ENCODE measurements at regions not wholly inside any gene's neighbourhood (a gene's known extent, or its start where the extent isn't known, plus 50 kb on each side); places are given as distances from the start of the nearest gene placed in this dataset.

- H3K36me3 ChIP-seq (ENCODE audit: control insufficient read depth in 2 of 2, insufficient read depth in 1 of 2, low read length in 2 of 2), result no peaks in the 10 kb centered on the region
- ChIA-PET POLR2A (no interaction called here), CTCF (interaction anchor here (0.8 kb wide), 1 partner anchor 58 kb away, joined by 3 read pairs; no protein-coding TSS in a partner anchor)
- H3K4me1 ChIP-seq (ENCODE audit: control insufficient read depth, insufficient read depth, low read length), result no peaks in the 10 kb centered on the region
- no peaks in the 10 kb centered on the region for H3K9me3 ChIP-seq (ENCODE audit: control insufficient read depth, insufficient read depth, low read depth, low read length)
- H3K4me3 ChIP-seq (ENCODE audit: low read depth, low read length), result no peak overlapping the region
- no peak overlapping the region for H3K27ac ChIP-seq (ENCODE audit: extremely low read depth, low read depth, low read length)
- TF ChIP-seq, protein P1, sequence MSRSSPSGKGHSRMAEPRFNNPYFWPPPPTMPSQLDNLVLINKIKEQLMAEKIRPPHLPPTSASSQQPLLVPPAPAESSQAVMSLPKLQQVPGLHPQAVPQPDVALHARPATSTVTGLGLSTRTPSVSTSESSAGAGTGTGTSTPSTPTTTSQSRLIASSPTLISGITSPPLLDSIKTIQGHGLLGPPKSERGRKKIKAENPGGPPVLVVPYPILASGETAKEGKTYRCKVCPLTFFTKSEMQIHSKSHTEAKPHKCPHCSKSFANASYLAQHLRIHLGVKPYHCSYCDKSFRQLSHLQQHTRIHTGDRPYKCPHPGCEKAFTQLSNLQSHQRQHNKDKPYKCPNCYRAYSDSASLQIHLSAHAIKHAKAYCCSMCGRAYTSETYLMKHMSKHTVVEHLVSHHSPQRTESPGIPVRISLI (tag by site-specific recombination; IDR thresholded peaks at IDR 0.05), result no peak
- no peak for TF ChIP-seq ZNF558 (tag by site-specific recombination; IDR thresholded peaks at IDR 0.05)
- TF ChIP-seq ZSCAN23 (tag by site-specific recombination; IDR thresholded peaks at IDR 0.05), result no peak
- no peak for TF ChIP-seq HOXD13 (CRISPR knock-in tag; IDR thresholded peaks at IDR 0.05; ENCODE audit: borderline replicate concordance)
- TF ChIP-seq ZNF138 (tag by site-specific recombination; IDR thresholded peaks at IDR 0.05; ENCODE audit: borderline replicate concordance), result no peak
- TF ChIP-seq ZNF391 (tag by site-specific recombination; IDR thresholded peaks at IDR 0.05; ENCODE audit: borderline replicate concordance, low read depth), result no peak
- TF ChIP-seq CTCF (tag by site-specific recombination; IDR thresholded peaks at IDR 0.05), result no peak
- no peak for TF ChIP-seq ZNF514 (tag by site-specific recombination; IDR thresholded peaks at IDR 0.05)
- no peak for TF ChIP-seq ZNF24 (tag by site-specific recombination; IDR thresholded peaks at IDR 0.05)
- no peak for TF ChIP-seq SCRT2 (tag by site-specific recombination; IDR thresholded peaks at IDR 0.05)
- TF ChIP-seq SETDB1 (IDR thresholded peaks at IDR 0.05; ENCODE audit: insufficient read length, low read length), result no peak
- TF ChIP-seq ZNF645 (tag by site-specific recombination; IDR thresholded peaks at IDR 0.05), result no peak
- no peak for TF ChIP-seq IKZF3 (tag by site-specific recombination; IDR thresholded peaks at IDR 0.05)
- TF ChIP-seq, protein P2, sequence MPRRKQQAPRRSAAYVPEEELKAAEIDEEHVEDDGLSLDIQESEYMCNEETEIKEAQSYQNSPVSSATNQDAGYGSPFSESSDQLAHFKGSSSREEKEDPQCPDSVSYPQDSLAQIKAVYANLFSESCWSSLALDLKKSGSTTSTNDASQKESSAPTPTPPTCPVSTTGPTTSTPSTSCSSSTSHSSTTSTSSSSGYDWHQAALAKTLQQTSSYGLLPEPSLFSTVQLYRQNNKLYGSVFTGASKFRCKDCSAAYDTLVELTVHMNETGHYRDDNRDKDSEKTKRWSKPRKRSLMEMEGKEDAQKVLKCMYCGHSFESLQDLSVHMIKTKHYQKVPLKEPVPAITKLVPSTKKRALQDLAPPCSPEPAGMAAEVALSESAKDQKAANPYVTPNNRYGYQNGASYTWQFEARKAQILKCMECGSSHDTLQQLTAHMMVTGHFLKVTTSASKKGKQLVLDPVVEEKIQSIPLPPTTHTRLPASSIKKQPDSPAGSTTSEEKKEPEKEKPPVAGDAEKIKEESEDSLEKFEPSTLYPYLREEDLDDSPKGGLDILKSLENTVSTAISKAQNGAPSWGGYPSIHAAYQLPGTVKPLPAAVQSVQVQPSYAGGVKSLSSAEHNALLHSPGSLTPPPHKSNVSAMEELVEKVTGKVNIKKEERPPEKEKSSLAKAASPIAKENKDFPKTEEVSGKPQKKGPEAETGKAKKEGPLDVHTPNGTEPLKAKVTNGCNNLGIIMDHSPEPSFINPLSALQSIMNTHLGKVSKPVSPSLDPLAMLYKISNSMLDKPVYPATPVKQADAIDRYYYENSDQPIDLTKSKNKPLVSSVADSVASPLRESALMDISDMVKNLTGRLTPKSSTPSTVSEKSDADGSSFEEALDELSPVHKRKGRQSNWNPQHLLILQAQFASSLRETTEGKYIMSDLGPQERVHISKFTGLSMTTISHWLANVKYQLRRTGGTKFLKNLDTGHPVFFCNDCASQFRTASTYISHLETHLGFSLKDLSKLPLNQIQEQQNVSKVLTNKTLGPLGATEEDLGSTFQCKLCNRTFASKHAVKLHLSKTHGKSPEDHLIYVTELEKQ (tag by site-specific recombination; IDR thresholded peaks at IDR 0.05; ENCODE audit: borderline replicate concordance), result no peak
- TF ChIP-seq ZNF433 (tag by site-specific recombination; IDR thresholded peaks at IDR 0.05; ENCODE audit: low read depth), result no peak
- TF ChIP-seq ZNF239 (tag by site-specific recombination; IDR thresholded peaks at IDR 0.05), result no peak
- TF ChIP-seq ZNF654 (tag by site-specific recombination; IDR thresholded peaks at IDR 0.05; ENCODE audit: low read depth), result no peak
- TF ChIP-seq ZBTB8A (tag by site-specific recombination; IDR thresholded peaks at IDR 0.05), result no peak
- TF ChIP-seq ZNF473 (tag by site-specific recombination; IDR thresholded peaks at IDR 0.05), result no peak
These were observed 459.8 kb upstream of the SLC14A2 start for GRCh38 chr18:45155526-45155925.

- H3K4me3 ChIP-seq (ENCODE audit: low read depth, low read length), result no peak overlapping the region
- ChIA-PET CTCF (interaction anchor here (0.5 kb wide), 1 partner anchor 256 kb away, joined by 4 read pairs; no protein-coding TSS in a partner anchor), POLR2A (no interaction called here)
- H3K9me3 ChIP-seq (ENCODE audit: control insufficient read depth, insufficient read depth, low read depth, low read length), result no peaks in the 10 kb centered on the region
- no peaks in the 10 kb centered on the region for H3K4me1 ChIP-seq (ENCODE audit: control insufficient read depth, insufficient read depth, low read length)
- H3K36me3 ChIP-seq (ENCODE audit: control insufficient read depth in 2 of 2, insufficient read depth in 1 of 2, low read length in 2 of 2), result no peaks in the 10 kb centered on the region
- H3K27ac ChIP-seq (ENCODE audit: extremely low read depth, low read depth, low read length), result no peak overlapping the region
- TF ChIP-seq REPIN1 (tag by site-specific recombination; IDR thresholded peaks at IDR 0.05; ENCODE audit: low read depth) (no peak), ZNF23 (tag by site-specific recombination; IDR thresholded peaks at IDR 0.05; ENCODE audit: borderline replicate concordance) (no peak), ZBTB6 (tag by site-specific recombination; IDR thresholded peaks at IDR 0.05) (no peak), CTCF (tag by site-specific recombination; IDR thresholded peaks at IDR 0.05) (no peak), YY1 (tag by site-specific recombination; IDR thresholded peaks at IDR 0.05) (no peak), ZNF529 (tag by site-specific recombination; IDR thresholded peaks at IDR 0.05; ENCODE audit: insufficient replicate concordance) (no peak), ZNF112 (tag by site-specific recombination; IDR thresholded peaks at IDR 0.05) (no peak), ZNF549 (tag by site-specific recombination; IDR thresholded peaks at IDR 0.05) (no peak)
These were observed 458.3 kb upstream of the SLC14A2 start for GRCh38 chr18:45156946-45157345.

Measured in HEK293 (cell line).